ENCODE measurements at regions not wholly inside any gene's neighbourhood (a gene's known extent, or its start where the extent isn't known, plus 50 kb on each side); places are given as distances from the start of the nearest gene placed in this dataset.

- DNase-seq (ENCODE audit: missing footprints) (no peak), ATAC-seq (no peak)
These were observed 284.5 kb upstream of the CTSO start for GRCh38 chr4:156238171-156238570.

DNA sequence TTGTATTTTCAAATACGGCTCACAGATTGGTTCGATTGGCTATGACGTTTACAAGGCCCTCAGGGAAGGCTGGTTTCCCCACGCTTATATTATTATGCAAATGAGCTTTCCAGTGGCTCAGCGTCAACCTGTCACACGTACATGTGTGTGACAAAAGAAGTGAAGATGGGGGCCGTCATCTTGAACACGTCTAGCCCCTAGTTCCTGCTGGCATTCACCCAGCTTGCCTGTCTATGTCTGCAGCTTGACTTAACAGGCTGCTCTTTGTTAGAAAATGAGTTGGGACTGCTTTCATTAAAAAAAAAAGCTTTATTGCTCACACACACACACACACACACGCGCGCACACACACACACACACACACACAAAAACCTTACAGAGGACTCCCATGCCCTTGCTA lies 283.6 kb upstream of the CTSO start:
- ATAC-seq: no peak
- intact Hi-C loops (cut with DNase I): no loop called here
- DNase-seq (ENCODE audit: missing footprints): no peak

More at GRCh38 chr4:156238171-156238570, 284.5 kb upstream of the CTSO start:
- intact Hi-C loops (cut with DNase I): no loop called here

DNA sequence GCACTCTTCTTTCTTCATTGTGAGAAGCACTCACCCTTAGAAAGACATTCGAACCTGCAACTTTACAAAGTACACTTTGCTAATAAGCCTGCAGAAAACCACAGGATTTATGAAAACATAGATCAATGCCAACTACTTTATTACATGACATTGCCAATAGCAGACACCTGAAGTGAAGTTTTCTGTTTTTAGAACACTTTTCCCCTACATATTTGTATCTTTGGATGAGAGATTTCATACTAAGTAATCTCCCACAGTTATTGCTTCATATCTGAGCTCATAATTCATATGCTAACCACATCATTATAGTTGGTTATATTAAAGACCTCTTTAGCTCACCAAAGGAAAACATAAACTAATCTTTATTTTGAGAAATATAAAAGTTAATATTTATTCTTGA lies 276.5 kb upstream of the CTSO start:
- intact Hi-C loops (cut with DNase I): no loop called here
- no peak for DNase-seq (ENCODE audit: missing footprints)

DNA sequence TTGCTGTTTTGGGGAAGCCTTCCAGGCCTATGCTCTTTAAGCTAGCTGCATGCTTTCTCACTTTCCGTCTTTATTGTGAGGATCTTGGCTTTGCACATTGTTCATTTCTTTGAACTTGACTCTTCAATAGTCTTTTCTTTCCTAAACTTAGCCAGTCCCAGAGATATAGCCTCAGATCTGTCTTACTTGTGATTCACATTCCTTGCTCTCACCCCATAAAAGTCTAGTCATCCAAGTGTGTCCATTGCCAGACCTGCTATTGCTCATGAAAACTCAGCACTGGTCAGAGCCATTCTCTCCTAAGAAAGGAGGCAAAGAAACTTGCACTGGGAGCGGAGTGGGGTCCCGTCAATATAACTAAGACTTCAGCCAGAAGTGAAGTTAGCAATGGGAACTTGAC lies 275.0 kb upstream of the CTSO start:
- intact Hi-C loops (cut with DNase I): no loop called here
- ATAC-seq: no peak
- DNase-seq (ENCODE audit: missing footprints): no peak

More for the DNA sequence above, 276.5 kb upstream of the CTSO start:
- no peak for ATAC-seq

DNA sequence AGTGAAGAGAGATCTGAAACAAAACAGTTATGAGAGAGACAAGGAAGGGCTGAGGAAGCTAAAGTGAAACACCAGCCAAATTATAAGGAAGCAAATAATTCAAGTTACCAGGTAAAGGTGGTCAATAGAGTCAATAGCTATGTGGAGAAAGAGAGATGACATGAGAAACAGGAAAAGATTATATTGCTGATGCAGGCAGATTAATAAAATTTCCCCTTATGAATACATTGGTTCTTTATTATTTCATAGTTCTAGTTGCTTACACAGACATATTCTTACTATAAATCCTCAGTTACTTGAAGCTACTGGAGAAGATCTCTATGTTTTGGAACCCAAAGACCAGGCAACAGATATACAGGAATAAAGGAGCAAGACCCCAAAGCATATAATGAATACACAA lies 273.7 kb upstream of the CTSO start:
- DNase-seq (ENCODE audit: missing footprints) (no peak), ATAC-seq (no peak)
- intact Hi-C loops (cut with DNase I): no loop called here

- intact Hi-C loops (cut with DNase I): no loop called here
- ATAC-seq (no peak), DNase-seq (ENCODE audit: missing footprints) (no peak)
These were observed 270.3 kb upstream of the CTSO start for GRCh38 chr4:156223985-156224384.

DNA sequence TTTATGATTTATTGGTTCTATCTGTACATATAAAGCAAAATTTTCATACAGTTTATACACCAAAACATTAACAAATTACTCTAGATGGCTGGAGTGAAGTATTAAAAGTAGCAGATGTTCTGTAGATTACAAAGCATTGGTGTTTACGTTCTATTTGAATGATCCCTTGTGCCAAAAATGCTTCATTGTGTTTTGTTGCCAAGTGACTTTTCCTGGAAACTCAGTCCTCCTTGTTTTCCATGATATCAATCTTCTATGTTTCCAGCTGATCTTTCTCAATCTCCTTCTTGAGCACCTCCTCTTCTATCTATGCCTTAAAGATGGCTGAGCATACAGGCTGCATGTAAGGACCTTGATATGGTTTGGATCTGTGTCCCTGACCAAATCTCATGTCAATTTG lies 263.6 kb upstream of the CTSO start:
- intact Hi-C loops (cut with DNase I): no loop called here
- no peak for DNase-seq (ENCODE audit: missing footprints)
- no peak for ATAC-seq

DNA sequence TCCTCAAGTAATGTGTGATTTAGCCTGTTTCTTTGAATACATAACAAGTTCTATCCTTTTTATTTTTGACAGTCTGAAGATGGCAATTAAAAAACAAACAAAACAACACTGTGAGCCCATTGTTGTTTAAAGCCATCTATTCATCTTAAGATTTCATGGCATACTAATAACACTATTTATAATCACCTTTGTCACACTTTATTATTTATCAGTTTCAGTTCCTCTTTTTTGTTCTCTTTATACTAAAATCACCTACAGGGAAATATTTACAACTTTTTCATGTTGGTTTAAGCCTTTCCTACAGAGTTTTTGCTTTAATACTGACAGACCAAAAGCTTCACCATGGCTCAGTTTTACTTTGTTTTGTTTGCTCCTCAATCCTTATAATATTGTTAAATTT lies 247.4 kb upstream of the CTSO start:
- ATAC-seq: no peak
- intact Hi-C loops (cut with DNase I): no loop called here
- DNase-seq (ENCODE audit: missing footprints): no peak

DNA sequence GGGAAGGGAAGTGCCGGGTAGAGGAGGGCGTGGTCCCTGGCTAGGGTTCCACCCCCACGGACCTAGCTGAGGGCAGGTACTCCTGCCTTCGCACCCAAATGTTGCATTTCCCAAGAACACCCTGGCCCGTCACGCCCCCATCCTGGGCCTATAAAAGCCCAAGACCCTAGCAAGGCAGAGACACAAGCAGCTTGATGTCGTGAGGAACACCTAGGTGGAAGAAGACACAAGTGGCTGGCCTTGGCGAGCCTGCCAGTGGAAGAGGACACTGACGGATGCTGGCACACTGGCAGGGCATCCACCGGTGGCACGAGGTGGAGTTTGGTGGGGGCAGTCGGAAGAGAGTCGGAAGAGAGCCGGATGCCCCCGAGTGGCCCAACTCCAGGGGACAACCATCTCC lies 244.8 kb upstream of the CTSO start:
- DNase-seq (ENCODE audit: missing footprints): no peak
- intact Hi-C loops (cut with DNase I): no loop called here
- ATAC-seq: no peak

GRCh38 chr4:156197216-156197615 lies 243.6 kb upstream of the CTSO start:
- DNase-seq (ENCODE audit: missing footprints): no peak
- intact Hi-C loops (cut with DNase I): no loop called here
- ATAC-seq: no peak

DNA sequence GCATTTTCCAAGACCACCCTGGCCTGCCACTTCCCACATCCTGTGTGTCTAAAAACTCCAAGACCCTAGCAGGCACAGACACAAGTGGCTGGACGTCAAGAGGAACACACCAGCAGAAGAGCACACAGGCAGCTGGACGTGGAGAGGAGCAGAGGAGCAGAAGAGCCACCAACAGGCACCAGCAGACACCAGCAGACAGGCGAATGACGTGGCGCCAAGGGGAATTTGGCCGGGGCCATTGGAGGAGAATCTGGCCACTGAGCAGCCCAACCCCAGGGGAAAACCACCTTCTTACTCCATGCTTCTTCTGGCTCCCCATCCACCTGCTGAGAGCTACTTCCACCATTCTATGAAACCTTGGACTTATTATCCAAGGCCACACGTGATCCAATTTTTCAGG lies 243.1 kb upstream of the CTSO start:
- no peak for ATAC-seq
- intact Hi-C loops (cut with DNase I): no loop called here
- DNase-seq (ENCODE audit: missing footprints): no peak

- ATAC-seq: no peak
- no peak for DNase-seq (ENCODE audit: missing footprints)
- intact Hi-C loops (cut with DNase I): no loop called here
These were observed 242.2 kb upstream of the CTSO start for GRCh38 chr4:156195914-156196313.

- no peak for DNase-seq (ENCODE audit: missing footprints)
- intact Hi-C loops (cut with DNase I): no loop called here
- ATAC-seq: no peak
These were observed 241.2 kb upstream of the CTSO start for GRCh38 chr4:156194896-156195295.

DNA sequence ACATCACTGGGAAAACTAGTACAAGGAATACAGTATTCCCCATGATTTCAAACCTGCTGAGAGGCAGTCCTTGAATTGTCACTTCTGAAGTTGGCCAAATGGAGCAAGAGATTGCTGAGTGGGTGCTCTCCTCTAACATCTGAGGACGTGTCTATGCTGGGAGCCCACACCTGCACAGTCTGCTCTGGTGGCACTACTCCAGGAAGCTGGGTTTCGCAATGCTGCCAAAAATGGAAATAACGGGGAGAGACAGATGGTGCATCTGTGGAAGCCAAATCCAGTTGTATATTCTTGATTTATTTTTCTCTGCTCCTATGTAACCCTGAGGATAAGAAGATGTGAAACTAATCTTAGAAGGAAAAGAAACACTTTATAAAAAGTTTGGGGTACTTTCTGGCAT lies 240.1 kb upstream of the CTSO start:
- DNase-seq (ENCODE audit: missing footprints): no peak
- intact Hi-C loops (cut with DNase I): no loop called here
- no peak for ATAC-seq

- DNase-seq (ENCODE audit: missing footprints) (no peak), ATAC-seq (no peak)
- intact Hi-C loops (cut with DNase I): no loop called here
These were observed 239.4 kb upstream of the CTSO start for GRCh38 chr4:156193106-156193505.

DNA sequence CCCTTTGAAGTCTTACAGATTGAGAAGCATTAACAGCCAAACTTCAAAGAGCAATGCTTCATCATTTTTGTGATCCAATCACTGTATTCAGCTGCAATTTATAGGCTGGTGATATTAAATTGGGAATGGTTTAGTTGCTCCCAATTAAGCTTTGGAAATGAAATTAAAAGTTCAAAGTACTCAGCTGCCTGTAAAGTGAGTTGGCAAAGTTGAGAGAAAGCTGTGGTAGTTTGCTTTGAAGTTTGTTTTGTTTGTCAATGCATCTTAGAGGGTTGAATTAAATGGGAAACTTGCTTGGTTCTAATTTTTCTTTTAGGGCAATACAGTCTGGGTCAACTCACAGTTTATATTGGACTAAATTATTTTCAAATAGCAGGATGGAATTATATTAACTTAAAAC lies 238.4 kb upstream of the CTSO start:
- DNase-seq (ENCODE audit: missing footprints) (no peak), ATAC-seq (no peak)
- intact Hi-C loops (cut with DNase I): no loop called here

- no peak for DNase-seq (ENCODE audit: missing footprints)
- ATAC-seq: no peak
- intact Hi-C loops (cut with DNase I): no loop called here
These were observed 237.5 kb upstream of the CTSO start for GRCh38 chr4:156191044-156191781.

- intact Hi-C loops (cut with DNase I): no loop called here
- ATAC-seq (no peak), DNase-seq (ENCODE audit: missing footprints) (no peak)
These were observed 236.9 kb upstream of the CTSO start for GRCh38 chr4:156190615-156191014.

- no peak for ATAC-seq
- intact Hi-C loops (cut with DNase I): no loop called here
These were observed 234.9 kb upstream of the CTSO start for GRCh38 chr4:156188596-156188995.

DNA sequence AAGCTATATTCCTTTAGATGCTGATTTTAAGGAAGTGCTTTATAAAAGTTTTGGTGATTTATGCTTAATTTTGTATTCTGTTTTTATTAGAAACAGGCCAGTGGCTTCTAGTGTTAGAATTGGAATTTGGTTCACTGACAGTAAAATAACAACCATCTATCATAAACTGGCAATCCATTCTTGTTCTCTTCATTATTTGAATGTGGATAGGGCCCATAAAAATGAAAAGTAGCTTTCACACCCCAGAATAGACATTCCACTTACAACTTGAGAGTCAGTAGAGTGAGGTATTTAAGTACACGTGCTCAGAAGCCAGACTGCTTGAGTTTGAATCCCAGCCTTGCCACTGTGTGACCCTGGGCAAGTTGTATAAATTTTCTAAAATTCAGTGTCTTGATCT lies 232.4 kb upstream of the CTSO start:
- DNase-seq (ENCODE audit: missing footprints) (no peak), ATAC-seq (no peak)
- intact Hi-C loops (cut with DNase I): no loop called here

More at GRCh38 chr4:156188596-156188995, 234.9 kb upstream of the CTSO start:
- no peak for DNase-seq (ENCODE audit: missing footprints)

- no peak for DNase-seq (ENCODE audit: missing footprints)
These were observed 231.9 kb upstream of the CTSO start for GRCh38 chr4:156185514-156186055.

More at GRCh38 chr4:156185514-156186055, 231.9 kb upstream of the CTSO start:
- ATAC-seq: no peak
- intact Hi-C loops (cut with DNase I): no loop called here

All from Right ventricle myocardium inferior (tissue), 1 donor.